ENCODE measurements at regions not wholly inside any gene's neighbourhood (a gene's known extent, or its start where the extent isn't known, plus 50 kb on each side); places are given as distances from the start of the nearest gene placed in this dataset.

GRCh38 chr1:22296701-22297591 is 154.0 kb upstream of the WNT4 start:
- no peak for TF ChIP-seq POLR2A (IDR thresholded peaks at IDR 0.05)
- no peak for TF ChIP-seq CTCF (IDR thresholded peaks at IDR 0.05)
- no peak for TF ChIP-seq EP300 (IDR thresholded peaks at IDR 0.05; ENCODE audit: low read depth)
- no peak for TF ChIP-seq POLR2AphosphoS5 (IDR thresholded peaks at IDR 0.05)
